Urinary bladder (tissue), 3 donors: ENCODE measurements at regions not wholly inside any gene's neighbourhood (a gene's known extent, or its start where the extent isn't known, plus 50 kb on each side); places are given as distances from the start of the nearest gene placed in this dataset.

ENCODE experiments used
- DNase-seq: peaks from one replicate; pipeline ENCODE4 v3.0.0-alpha.2; 2015; ENCODE audit errors: extremely low spot score
- H3K27ac ChIP-seq: one replicate; pipeline ENCODE4 v1.5.1; 2013; ENCODE audit warnings: low read depth, mild to moderate bottlenecking, moderate library complexity
- H3K36me3 ChIP-seq: one replicate; pipeline ENCODE4 v1.6.1; 2013; ENCODE audit warnings: mild to moderate bottlenecking, moderate library complexity; ENCODE audit not compliant: insufficient read depth
- H3K4me1 ChIP-seq: one replicate; pipeline ENCODE4 v1.6.1; 2013; ENCODE audit warnings: mild to moderate bottlenecking, moderate library complexity; ENCODE audit not compliant: insufficient read depth
- H3K4me3 ChIP-seq: one replicate; pipeline ENCODE4 v1.5.1; 2013; ENCODE audit warnings: low read depth, low read length
- WGBS: extraction: QIAGEN DNeasy Blood & Tissue Kit; methylation state at CpG from one replicate; pipeline ENCODE4 v1.1.7; 2013; 5-methylcytosine and 5-hydroxymethylcytosine counted together
- donor health status: healthy with polysubstance abuse.
- donor health status: healthy.

DNA sequence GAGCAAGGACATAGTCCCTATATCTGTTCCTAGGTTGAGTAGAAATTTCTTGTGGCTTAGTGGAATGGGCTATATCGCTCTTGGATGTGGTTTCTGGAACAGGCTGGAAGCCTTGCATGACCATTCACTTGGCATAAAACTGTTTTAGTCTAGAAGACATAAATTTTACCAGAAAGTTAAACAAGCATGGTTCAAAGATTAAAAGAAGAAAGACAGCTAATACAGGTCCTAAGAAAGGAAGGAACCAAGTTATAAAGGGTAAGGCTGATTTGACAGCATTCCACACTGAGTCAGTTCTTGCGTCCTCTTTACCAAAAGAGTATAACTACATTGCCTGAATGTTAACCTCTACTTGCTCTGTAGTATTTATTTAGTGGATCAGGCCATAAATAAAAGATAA is 724.2 kb downstream of the SORCS1 start:
- Histone ChIP-seq H3K27ac (no peak overlapping the region), H3K4me3 (no peak overlapping the region), H3K36me3 (no peaks in the 10 kb centered on the region), H3K4me1 (no peaks in the 10 kb centered on the region)
- 73% methylated on average over 2 of the region's 2 CpGs for WGBS
- no peak for DNase-seq

DNA sequence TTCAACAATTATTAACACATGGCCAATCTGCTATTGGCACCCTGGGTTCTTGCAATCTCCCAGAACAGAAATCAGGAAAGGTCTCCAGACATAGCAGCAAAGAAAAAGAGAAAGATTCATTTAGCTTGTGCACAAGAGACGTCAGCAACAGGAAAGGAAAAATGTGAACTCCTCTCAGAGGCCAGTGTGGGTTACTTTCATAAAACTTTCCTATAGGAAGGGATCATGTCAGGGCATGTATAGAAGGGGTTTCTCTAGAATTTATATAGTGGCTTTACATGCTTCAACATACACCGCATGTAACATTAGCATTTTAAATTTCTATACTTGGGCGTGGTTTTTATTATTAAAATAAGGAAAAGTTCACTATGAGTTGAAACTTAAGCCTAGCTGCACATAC is 725.1 kb downstream of the SORCS1 start:
- H3K27ac ChIP-seq = no peak overlapping the region
- 73% methylated on average over 3 of the region's 3 CpGs for WGBS
- no peaks in the 10 kb centered on the region for H3K36me3 ChIP-seq
- no peak for DNase-seq
- no peaks in the 10 kb centered on the region for H3K4me1 ChIP-seq
- H3K4me3 ChIP-seq = no peak overlapping the region

DNA sequence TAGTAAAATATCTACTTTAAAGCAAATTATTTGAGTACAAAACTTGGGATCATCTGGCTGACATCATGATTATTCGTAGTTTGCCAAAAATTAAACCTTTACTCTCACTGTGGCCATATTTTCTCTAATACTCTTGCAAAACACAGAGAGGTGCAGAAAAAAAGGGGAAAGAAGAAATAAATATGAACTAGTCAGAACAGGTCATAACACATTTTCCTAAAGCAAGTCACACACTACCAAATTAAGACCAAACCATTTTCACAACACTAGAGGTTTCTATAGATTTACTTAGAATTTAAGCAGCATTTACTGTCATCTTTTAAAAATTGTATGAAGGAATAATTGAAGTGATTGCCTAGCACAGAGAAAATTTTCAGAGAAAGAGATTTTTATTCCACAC is 726.1 kb downstream of the SORCS1 start:
- no peaks in the 10 kb centered on the region for H3K36me3 ChIP-seq
- WGBS = 41% methylated on average over 1 of the region's 1 CpG

DNA sequence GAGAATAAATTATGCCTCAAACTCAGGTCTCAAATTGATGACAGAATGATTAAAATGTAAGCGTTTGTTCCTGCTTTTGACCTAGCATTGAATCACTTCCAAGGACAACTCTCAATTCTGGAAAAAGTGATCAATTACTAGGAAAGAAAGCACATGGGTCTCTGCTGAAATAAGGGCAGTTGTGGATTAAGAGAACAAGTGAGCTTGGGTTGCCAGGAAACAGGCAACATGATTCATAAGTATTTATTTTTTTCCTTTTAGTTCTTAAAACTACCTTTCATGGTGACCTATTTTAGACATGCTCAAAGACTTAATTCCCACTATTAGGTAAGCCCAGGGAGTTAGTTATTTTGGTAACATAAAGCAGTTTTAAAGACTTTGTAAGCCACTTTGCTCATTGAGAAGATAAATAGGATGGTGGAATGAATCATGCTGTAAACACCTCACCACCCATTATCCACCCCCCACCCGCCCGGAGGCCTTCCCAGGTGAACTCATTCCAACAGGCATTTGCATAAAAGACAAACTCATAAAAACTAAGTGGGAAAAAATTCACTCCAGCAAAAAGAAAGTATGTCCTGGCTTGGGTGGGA is 728.3 kb downstream of the SORCS1 start:
- Histone ChIP-seq H3K4me3 (no peak overlapping the region), H3K36me3 (no peaks in the 10 kb centered on the region), H3K27ac (no peak overlapping the region), H3K4me1 (no peaks in the 10 kb centered on the region)
- 70% methylated on average over 3 of the region's 3 CpGs for WGBS
- DNase-seq = no peak

More for the DNA sequence above, 726.1 kb downstream of the SORCS1 start:
- H3K4me1 ChIP-seq = no peaks in the 10 kb centered on the region
- H3K4me3 ChIP-seq = no peak overlapping the region
- no peak overlapping the region for H3K27ac ChIP-seq
- no peak for DNase-seq

DNA sequence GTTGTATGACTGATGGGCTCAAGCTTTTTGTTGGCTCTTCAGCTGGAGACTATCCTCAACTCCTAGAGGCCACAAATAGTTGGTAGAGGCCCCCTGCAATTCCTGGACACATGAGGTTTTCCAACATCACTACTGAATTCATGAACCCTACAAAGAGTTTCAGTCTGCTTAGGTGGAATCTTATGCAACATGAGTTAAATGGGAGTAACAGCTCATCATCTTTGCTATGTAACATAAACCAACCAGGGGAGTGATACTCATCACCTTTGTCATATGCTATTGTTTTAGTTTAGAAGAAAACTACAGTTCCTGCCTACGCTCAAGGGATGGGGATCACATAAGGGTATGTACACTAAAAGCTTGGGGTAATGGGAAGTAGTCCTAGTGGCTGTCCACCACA is 729.4 kb downstream of the SORCS1 start:
- Histone ChIP-seq H3K36me3 (no peaks in the 10 kb centered on the region), H3K4me1 (no peaks in the 10 kb centered on the region), H3K27ac (no peak overlapping the region), H3K4me3 (no peak overlapping the region)
- DNase-seq = no peak
- WGBS = 89% methylated on average over 1 of the region's 1 CpG

DNA sequence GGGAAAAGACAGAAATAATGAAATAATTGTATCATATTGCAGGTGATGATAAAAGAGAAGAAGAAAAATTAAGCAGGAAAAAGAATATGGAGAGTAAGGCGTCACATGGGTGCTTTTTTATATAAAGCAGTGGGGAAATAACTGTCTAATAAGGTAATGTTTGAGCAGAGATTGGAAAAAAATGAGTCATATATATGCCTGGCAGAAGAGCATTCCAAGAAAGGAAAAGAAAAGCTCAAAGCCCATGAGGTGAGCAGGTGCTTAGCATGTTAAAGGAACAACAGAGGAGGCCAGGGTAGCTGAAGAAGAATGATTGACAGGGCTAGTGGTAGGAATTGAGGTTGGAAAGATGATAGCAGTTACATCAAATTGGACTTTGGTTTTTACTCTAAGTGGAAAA is 739.5 kb downstream of the SORCS1 start:
- Histone ChIP-seq H3K27ac (no peak overlapping the region), H3K36me3 (no peaks in the 10 kb centered on the region), H3K4me3 (no peak overlapping the region), H3K4me1 (no peaks in the 10 kb centered on the region)
- no peak for DNase-seq
- 80% methylated on average over 1 of the region's 1 CpG for WGBS

DNA sequence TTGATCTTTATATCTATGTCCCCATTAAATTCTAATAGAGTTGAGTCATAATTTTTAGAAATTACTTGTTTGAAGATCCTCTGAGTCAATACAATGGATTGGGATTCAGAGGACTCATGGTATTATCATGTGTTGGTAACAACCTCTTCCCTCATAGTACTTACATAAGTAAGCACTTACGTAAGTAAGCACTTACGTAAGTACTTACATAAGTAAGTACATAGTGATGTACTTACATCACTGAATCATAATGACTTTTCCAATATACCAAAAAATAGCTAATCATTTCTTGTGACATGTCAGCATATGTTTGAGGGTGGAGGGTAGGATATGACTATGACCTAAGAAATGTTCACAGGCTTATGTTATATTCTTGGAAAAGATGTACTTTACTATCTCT is 740.5 kb downstream of the SORCS1 start:
- DNase-seq = no peak
- Histone ChIP-seq H3K27ac (no peak overlapping the region), H3K36me3 (no peaks in the 10 kb centered on the region), H3K4me3 (no peak overlapping the region), H3K4me1 (no peaks in the 10 kb centered on the region)
- 97% methylated on average over 2 of the region's 2 CpGs for WGBS

DNA sequence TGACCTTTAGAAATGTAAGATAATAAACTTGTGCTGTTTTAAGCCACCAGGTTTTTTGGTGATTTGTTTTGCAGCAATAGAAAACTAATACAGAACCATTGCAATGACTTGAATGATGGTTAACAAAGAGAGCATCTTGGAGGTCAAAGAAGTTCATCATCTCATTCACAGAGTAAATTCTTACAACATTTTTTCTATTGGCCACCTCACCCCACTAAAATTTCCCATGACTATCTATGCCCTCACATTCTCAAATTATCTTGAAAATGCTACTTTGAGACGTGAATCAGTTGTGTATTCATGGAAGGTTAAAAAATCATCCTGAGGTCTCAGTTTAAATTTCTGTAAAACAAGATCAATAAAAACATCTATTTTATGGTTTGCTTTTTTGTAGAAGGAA is 754.2 kb downstream of the SORCS1 start:
- 55% methylated on average over 1 of the region's 1 CpG for WGBS
- Histone ChIP-seq H3K4me1 (no peaks in the 10 kb centered on the region), H3K4me3 (no peak overlapping the region), H3K27ac (no peak overlapping the region), H3K36me3 (no peaks in the 10 kb centered on the region)
- DNase-seq = no peak

DNA sequence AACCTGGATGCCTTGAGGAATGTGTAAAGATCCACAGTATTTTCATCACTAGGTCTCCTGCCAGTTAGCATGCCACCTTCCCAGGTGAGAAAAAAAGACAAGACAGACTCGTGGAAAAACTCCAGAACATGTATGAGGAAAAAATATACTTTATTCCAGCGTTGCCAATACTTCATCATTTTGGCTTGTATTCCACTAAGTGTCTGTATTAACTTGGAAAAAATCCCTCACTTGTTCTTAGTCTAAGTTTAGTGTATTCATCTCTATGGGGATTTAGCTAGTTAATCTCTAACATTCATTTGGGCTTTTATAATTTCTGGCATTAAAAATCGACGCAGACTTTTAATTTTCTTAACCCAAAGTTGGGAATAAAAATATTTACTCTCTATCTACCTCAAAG is 759.4 kb downstream of the SORCS1 start:
- Histone ChIP-seq H3K36me3 (no peaks in the 10 kb centered on the region), H3K4me1 (no peaks in the 10 kb centered on the region), H3K4me3 (no peak overlapping the region), H3K27ac (no peak overlapping the region)
- WGBS = 64% methylated on average over 4 of the region's 4 CpGs
- DNase-seq = no peak

DNA sequence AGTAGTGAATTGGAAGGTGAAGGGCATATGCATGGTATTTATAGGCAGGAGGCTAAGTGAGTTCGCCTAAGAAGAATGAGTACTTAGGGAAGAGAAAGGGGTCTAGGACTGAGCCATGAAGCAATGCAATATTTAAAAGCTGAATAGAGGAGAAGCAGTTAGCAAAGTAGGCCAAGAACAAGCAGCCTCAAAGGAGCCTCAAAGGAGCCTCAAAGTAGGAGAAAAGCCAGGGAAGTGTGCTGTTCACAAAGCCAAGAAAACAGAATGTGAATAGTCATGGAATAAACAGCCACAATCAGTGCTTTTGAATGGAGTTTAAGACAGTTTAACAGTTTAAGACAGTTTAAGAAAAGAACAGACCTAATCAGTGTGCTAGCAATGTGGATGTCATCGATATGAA is 762.0 kb downstream of the SORCS1 start:
- no peaks in the 10 kb centered on the region for H3K36me3 ChIP-seq
- DNase-seq = no peak
- H3K4me1 ChIP-seq = no peaks in the 10 kb centered on the region
- 84% methylated on average over 2 of the region's 2 CpGs for WGBS
- H3K4me3 ChIP-seq = no peak overlapping the region
- H3K27ac ChIP-seq = no peak overlapping the region

DNA sequence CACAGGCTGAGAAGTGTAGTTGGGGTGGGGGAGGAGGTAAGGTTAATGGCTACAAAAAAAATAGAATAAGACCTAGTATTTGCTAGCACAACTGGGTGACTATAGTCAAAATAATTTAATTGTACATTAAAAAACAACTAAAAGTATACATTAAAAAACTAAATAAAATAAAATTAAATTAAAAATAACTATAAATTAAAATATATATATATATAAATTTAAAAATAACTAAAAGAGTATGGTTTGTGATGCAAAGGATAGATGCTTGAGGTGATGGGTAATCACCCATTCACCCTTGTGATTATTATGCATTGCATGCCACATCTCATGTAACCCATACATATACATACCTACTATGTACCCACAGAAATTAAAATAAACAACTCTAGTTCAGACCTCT is 762.5 kb downstream of the SORCS1 start:
- no peak for DNase-seq
- Histone ChIP-seq H3K4me3 (no peak overlapping the region), H3K4me1 (no peaks in the 10 kb centered on the region), H3K27ac (no peak overlapping the region), H3K36me3 (no peaks in the 10 kb centered on the region)

DNA sequence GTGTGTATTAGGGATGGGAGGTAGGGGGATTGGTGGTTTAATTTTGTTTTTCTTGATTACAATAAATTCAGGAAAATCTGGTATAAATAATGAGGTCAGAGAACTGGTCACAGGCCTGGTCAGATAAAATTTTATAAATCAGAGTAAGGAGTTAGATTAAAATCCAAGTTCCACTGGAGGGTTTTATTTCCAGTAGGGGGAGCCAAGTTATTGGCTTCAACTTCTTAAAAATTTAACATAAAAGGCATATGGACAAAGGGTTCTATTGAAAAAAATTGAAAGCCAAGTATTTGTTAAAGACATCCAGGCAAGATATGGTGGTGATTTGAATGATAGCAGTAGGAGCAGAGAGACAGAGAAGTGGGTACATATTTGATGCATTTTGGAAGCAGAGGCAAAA is 763.3 kb downstream of the SORCS1 start:
- Histone ChIP-seq H3K36me3 (no peaks in the 10 kb centered on the region), H3K27ac (no peak overlapping the region), H3K4me3 (no peak overlapping the region), H3K4me1 (no peaks in the 10 kb centered on the region)
- no peak for DNase-seq

DNA sequence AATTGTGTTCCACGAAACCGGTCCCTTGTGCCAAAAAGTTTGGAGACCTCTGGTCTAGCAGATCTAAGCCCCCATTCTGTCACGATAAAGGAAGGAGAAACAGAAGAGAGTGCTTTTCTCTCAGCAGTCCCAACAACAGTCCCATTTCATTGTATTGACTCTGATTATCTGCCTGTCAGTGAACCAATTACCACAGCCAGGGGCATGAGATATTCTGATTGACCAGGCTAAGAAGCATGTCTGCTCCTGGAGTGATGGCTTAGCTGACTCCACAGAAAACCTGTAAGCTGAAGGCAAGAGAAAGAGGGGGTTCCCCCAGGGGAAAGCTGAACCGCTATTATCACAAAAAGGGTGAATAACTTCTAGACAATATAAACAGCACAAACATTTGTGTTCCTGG is 765.4 kb downstream of the SORCS1 start:
- no peaks in the 10 kb centered on the region for H3K36me3 ChIP-seq
- WGBS = 68% methylated on average over 4 of the region's 4 CpGs
- no peak for DNase-seq
- no peaks in the 10 kb centered on the region for H3K4me1 ChIP-seq
- no peak overlapping the region for H3K4me3 ChIP-seq
- no peak overlapping the region for H3K27ac ChIP-seq

DNA sequence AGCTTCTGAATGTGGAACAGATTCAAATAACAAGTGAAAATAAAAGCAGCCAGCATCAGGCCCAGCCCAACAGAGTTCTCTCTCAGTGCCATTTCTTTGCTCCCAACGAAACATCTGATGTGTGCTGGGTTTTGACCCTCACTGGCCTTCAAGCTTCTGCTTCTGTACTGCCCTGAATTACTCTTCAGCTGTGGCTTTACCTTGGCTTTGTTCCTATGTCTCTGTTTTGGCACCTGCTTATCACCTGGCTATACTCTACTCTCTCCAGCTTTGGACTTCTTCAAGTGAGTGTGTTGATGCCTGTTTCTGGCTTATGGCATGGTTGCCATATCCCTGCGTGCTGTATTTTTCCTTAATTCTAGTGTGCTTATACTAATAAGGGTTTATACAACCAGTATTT is 768.3 kb downstream of the SORCS1 start:
- no peak for DNase-seq
- WGBS = 74% methylated on average over 2 of the region's 2 CpGs
- Histone ChIP-seq H3K36me3 (no peaks in the 10 kb centered on the region), H3K4me1 (no peaks in the 10 kb centered on the region), H3K27ac (no peak overlapping the region), H3K4me3 (no peak overlapping the region)

DNA sequence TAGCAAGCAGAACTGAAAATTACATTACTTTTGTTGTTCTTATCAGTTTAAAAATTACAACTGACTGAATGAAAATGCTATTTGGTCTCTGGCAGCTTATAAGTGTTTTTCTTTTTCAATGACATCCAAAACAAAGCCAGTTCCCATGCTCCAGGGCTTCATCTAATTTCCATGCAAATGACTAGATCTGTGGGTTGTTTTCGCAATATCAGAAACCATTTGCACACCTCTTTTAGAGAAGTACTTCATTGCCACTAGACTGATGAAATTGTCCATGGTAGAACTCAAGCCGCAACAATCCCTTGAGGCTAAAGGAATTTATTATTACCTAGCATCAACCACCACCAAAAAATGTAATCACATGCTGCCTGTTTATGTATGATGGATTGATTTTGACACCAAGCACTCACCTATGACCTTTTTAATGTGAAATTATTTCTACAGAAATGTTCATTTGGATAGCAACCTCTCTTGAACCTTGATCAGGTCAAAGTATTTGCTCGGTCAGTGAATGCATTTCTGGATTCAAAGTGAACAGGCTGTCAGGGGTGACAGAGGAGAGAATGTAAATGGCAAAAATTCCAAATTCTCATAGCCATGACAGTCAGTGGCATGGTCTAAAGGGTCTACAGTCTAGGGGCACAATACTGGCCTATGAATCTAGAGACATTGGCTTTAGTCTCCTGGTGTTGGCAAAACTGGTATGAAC is 769.3 kb downstream of the SORCS1 start:
- Histone ChIP-seq H3K4me1 (no peaks in the 10 kb centered on the region), H3K4me3 (no peak overlapping the region), H3K36me3 (no peaks in the 10 kb centered on the region), H3K27ac (no peak overlapping the region)
- no peak for DNase-seq
- WGBS = 78% methylated on average over 3 of the region's 3 CpGs
